GM10266 (cell line): ENCODE measurements at regions not wholly inside any gene's neighbourhood (a gene's known extent, or its start where the extent isn't known, plus 50 kb on each side); places are given as distances from the start of the nearest gene placed in this dataset.

Experiments used
- DNase-seq: peaks from one replicate; pipeline ENCODE4 v3.0.0; 2012; ENCODE audit errors: extremely low spot score
- CTCF ChIP-seq: IDR thresholded peaks from 2 replicates; pipeline ENCODE4 v1.5.1; 2012; ENCODE audit warnings: mild to moderate bottlenecking, low read depth; ENCODE audit not compliant: control insufficient read depth, insufficient read depth; ENCODE audit errors: missing control alignments

- DNase-seq: no peak
- TF ChIP-seq CTCF: no peak
Measured at GRCh38 chr5:141789330-141789729, 88.9 kb downstream of the PCDH1 start.

- DNase-seq: no peak
Measured at GRCh38 chr5:141788296-141788970, 89.8 kb downstream of the PCDH1 start.

GRCh38 chr5:141787376-141787775, 90.8 kb downstream of the PCDH1 start:
- no peak for TF ChIP-seq CTCF
- no peak for DNase-seq

More at GRCh38 chr5:141788296-141788970, 89.8 kb downstream of the PCDH1 start:
- TF ChIP-seq CTCF: no peak

- TF ChIP-seq CTCF: no peak
- no peak for DNase-seq
Measured at GRCh38 chr5:141786700-141787099, 91.5 kb downstream of the PCDH1 start.

- TF ChIP-seq CTCF: no peak
- no peak for DNase-seq
Measured at GRCh38 chr5:141785711-141786110, 92.5 kb downstream of the PCDH1 start.

- no peak for TF ChIP-seq CTCF
- DNase-seq: no peak
Measured at GRCh38 chr5:141785135-141785534, 93.1 kb downstream of the PCDH1 start.

GRCh38 chr5:141784529-141784928, 93.7 kb downstream of the PCDH1 start:
- TF ChIP-seq CTCF: no peak
- no peak for DNase-seq
